Effector memory CD8-positive, alpha-beta T cell (primary cell): ENCODE measurements at regions not wholly inside any gene's neighbourhood (a gene's known extent, or its start where the extent isn't known, plus 50 kb on each side); places are given as distances from the start of the nearest gene placed in this dataset.
"Not testable (repeated sequence)": the region's sequence is repeated elsewhere in the genome, so short reads cannot be mapped to it uniquely, and the experiment has no call there.

Source experiments
- ATAC-seq: fragments of 150-1000 bp; cut with Tn5 transposase; replicated peaks from 2 replicates; pipeline ENCODE4 v1.10.0; 2021; ENCODE audit warnings: mild to moderate bottlenecking, moderate library complexity
- DNase-seq, 3 experiments: peaks; one replicate each; pipeline ENCODE4 v3.0.0; 2021
- H3K27ac Mint-ChIP-seq, 2 donors: one replicate each; pipeline ENCODE4 v1.8.0; 2022; ENCODE audit warnings: mild to moderate bottlenecking in 2 of 2, mixed read lengths in 2 of 2, moderate library complexity in 2 of 2
- H3K27me3 Mint-ChIP-seq, 2 donors: one replicate each; pipeline ENCODE4 v1.8.0; 2022; ENCODE audit warnings: mixed read lengths in 2 of 2
- H3K36me3 Mint-ChIP-seq: one replicate; pipeline ENCODE4 v1.8.0; 2022; ENCODE audit warnings: mild to moderate bottlenecking, moderate library complexity, mixed read lengths; ENCODE audit not compliant: insufficient read depth
- H3K4me1 Mint-ChIP-seq, 2 donors: one replicate each; pipeline ENCODE4 v1.8.0; 2022; ENCODE audit warnings: low read depth in 2 of 2, mixed read lengths in 2 of 2
- H3K4me3 Mint-ChIP-seq, 2 donors: one replicate each; pipeline ENCODE4 v1.8.0; 2022; ENCODE audit warnings: mild to moderate bottlenecking in 2 of 2, mixed read lengths in 2 of 2, moderate library complexity in 2 of 2
- H3K9me3 Mint-ChIP-seq, 2 donors: one replicate each; pipeline ENCODE4 v1.8.0; 2022; ENCODE audit warnings: mixed read lengths in 2 of 2

- Mint-ChIP-seq H3K27me3 (peaks cover 12 to 35% of the 10 kb centered on the region in 2 donors), H3K4me3 (no peak overlapping the region), H3K36me3 (no peaks in the 10 kb centered on the region), H3K9me3 (no peaks in the 10 kb centered on the region), H3K27ac (no peak overlapping the region), H3K4me1 (no peaks in the 10 kb centered on the region)
- DNase-seq (no peak), ATAC-seq (no peak)
Measured at GRCh38 chr17:5913032-5913531, 157.1 kb upstream of the WSCD1 start.

GRCh38 chr17:5913641-5914040 lies 156.5 kb upstream of the WSCD1 start:
- no peak overlapping the region for H3K27ac Mint-ChIP-seq
- no peak overlapping the region for H3K4me3 Mint-ChIP-seq
- H3K27me3 Mint-ChIP-seq = peaks cover 12 to 35% of the 10 kb centered on the region in 2 donors
- ATAC-seq (no peak), DNase-seq (no peak)
- no peaks in the 10 kb centered on the region for H3K9me3 Mint-ChIP-seq
- no peaks in the 10 kb centered on the region for H3K4me1 Mint-ChIP-seq
- H3K36me3 Mint-ChIP-seq = no peaks in the 10 kb centered on the region

- Mint-ChIP-seq H3K27me3 (peaks cover 7 to 43% of the 10 kb centered on the region in 2 donors), H3K4me3 (no peak overlapping the region), H3K4me1 (no peaks in the 10 kb centered on the region), H3K36me3 (no peaks in the 10 kb centered on the region), H3K9me3 (no peaks in the 10 kb centered on the region), H3K27ac (no peak overlapping the region)
- ATAC-seq (no peak), DNase-seq (no peak)
Measured at GRCh38 chr17:5915337-5915736, 154.8 kb upstream of the WSCD1 start.

GRCh38 chr17:5919089-5919488 lies 151.1 kb upstream of the WSCD1 start:
- Mint-ChIP-seq H3K9me3 (no peaks in the 10 kb centered on the region), H3K36me3 (no peaks in the 10 kb centered on the region), H3K27me3 (peaks cover 0 to 48% of the 10 kb centered on the region in 2 donors), H3K27ac (no peak overlapping the region), H3K4me1 (no peaks in the 10 kb centered on the region), H3K4me3 (no peak overlapping the region)
- ATAC-seq = no peak
- no peak for DNase-seq

GRCh38 chr17:5921512-5922282 lies 148.5 kb upstream of the WSCD1 start:
- peaks cover 0 to 44% of the 10 kb centered on the region in 2 donors for H3K27me3 Mint-ChIP-seq
- H3K27ac Mint-ChIP-seq = no peak overlapping the region
- DNase-seq = no peak
- ATAC-seq = no peak
- no peak overlapping the region for H3K4me3 Mint-ChIP-seq
- H3K9me3 Mint-ChIP-seq = no peaks in the 10 kb centered on the region
- H3K4me1 Mint-ChIP-seq = no peaks in the 10 kb centered on the region
- no peaks in the 10 kb centered on the region for H3K36me3 Mint-ChIP-seq

GRCh38 chr17:5922476-5922875 lies 147.7 kb upstream of the WSCD1 start:
- Mint-ChIP-seq H3K27me3 (peaks cover 0 to 42% of the 10 kb centered on the region in 2 donors), H3K27ac (no peak overlapping the region), H3K4me3 (no peak overlapping the region), H3K9me3 (no peaks in the 10 kb centered on the region), H3K36me3 (no peaks in the 10 kb centered on the region), H3K4me1 (no peaks in the 10 kb centered on the region)
- no peak for DNase-seq
- ATAC-seq = no peak

GRCh38 chr17:5929721-5930120 lies 140.5 kb upstream of the WSCD1 start:
- no peak overlapping the region for H3K4me3 Mint-ChIP-seq
- H3K27me3 Mint-ChIP-seq = peaks cover 4 to 38% of the 10 kb centered on the region in 2 donors
- H3K27ac Mint-ChIP-seq = no peak overlapping the region
- peaks cover 0 to 3% of the 10 kb centered on the region in 2 donors for H3K9me3 Mint-ChIP-seq
- ATAC-seq (no peak), DNase-seq (no peak)
- H3K4me1 Mint-ChIP-seq = no peaks in the 10 kb centered on the region
- no peaks in the 10 kb centered on the region for H3K36me3 Mint-ChIP-seq

- not testable (repeated sequence) for H3K4me3 Mint-ChIP-seq, ATAC-seq, DNase-seq, H3K4me1 Mint-ChIP-seq, H3K36me3 Mint-ChIP-seq, H3K27ac Mint-ChIP-seq, H3K9me3 Mint-ChIP-seq
- peaks cover 11 to 38% of the 10 kb centered on the region in 2 donors for H3K27me3 Mint-ChIP-seq
Measured at GRCh38 chr17:5930555-5930954, 139.6 kb upstream of the WSCD1 start.

GRCh38 chr17:5931616-5932015 lies 138.6 kb upstream of the WSCD1 start:
- Mint-ChIP-seq H3K27ac (no peak overlapping the region), H3K4me3 (no peak overlapping the region), H3K27me3 (peaks cover 14 to 47% of the 10 kb centered on the region in 2 donors), H3K36me3 (no peaks in the 10 kb centered on the region), H3K9me3 (peaks cover 0 to 3% of the 10 kb centered on the region in 2 donors), H3K4me1 (no peaks in the 10 kb centered on the region)
- DNase-seq (no peak), ATAC-seq (no peak)

- Mint-ChIP-seq H3K36me3 (no peaks in the 10 kb centered on the region), H3K4me1 (no peaks in the 10 kb centered on the region), H3K4me3 (no peak overlapping the region), H3K27me3 (peaks cover 18 to 45% of the 10 kb centered on the region in 2 donors), H3K9me3 (peaks cover 0 to 3% of the 10 kb centered on the region in 2 donors), H3K27ac (no peak overlapping the region)
- ATAC-seq (no peak), DNase-seq (no peak)
Measured at GRCh38 chr17:5933430-5933829, 136.7 kb upstream of the WSCD1 start.

- no peak for DNase-seq
- Mint-ChIP-seq H3K27ac (no peak overlapping the region), H3K36me3 (peaks cover 3% of the 10 kb centered on the region), H3K4me1 (no peaks in the 10 kb centered on the region), H3K27me3 (peaks cover 36 to 76% of the 10 kb centered on the region in 2 donors), H3K9me3 (no peaks in the 10 kb centered on the region), H3K4me3 (no peak overlapping the region)
- no peak for ATAC-seq
Measured at GRCh38 chr17:5941258-5941657, 128.9 kb upstream of the WSCD1 start.

GRCh38 chr17:5942687-5943086 lies 127.5 kb upstream of the WSCD1 start:
- Mint-ChIP-seq H3K4me3 (no peak overlapping the region), H3K36me3 (peaks cover 3% of the 10 kb centered on the region), H3K27ac (no peak overlapping the region), H3K27me3 (peaks cover 43 to 75% of the 10 kb centered on the region in 2 donors), H3K9me3 (no peaks in the 10 kb centered on the region), H3K4me1 (no peaks in the 10 kb centered on the region)
- ATAC-seq (no peak), DNase-seq (no peak)

GRCh38 chr17:5943232-5943631 lies 126.9 kb upstream of the WSCD1 start:
- Mint-ChIP-seq H3K27ac (no peak overlapping the region), H3K27me3 (peaks cover 43 to 73% of the 10 kb centered on the region in 2 donors), H3K9me3 (no peaks in the 10 kb centered on the region), H3K36me3 (peaks cover 3% of the 10 kb centered on the region), H3K4me3 (no peak overlapping the region), H3K4me1 (no peaks in the 10 kb centered on the region)
- no peak for ATAC-seq
- DNase-seq = no peak

- no peak overlapping the region for H3K27ac Mint-ChIP-seq
- peaks cover 3% of the 10 kb centered on the region for H3K36me3 Mint-ChIP-seq
- H3K27me3 Mint-ChIP-seq = peaks cover 46 to 80% of the 10 kb centered on the region in 2 donors
- H3K4me1 Mint-ChIP-seq = no peaks in the 10 kb centered on the region
- H3K9me3 Mint-ChIP-seq = no peaks in the 10 kb centered on the region
- no peak for ATAC-seq
- no peak overlapping the region for H3K4me3 Mint-ChIP-seq
- DNase-seq = no peak
Measured at GRCh38 chr17:5943982-5944381, 126.2 kb upstream of the WSCD1 start.
